ENCODE measurements at regions not wholly inside any gene's neighbourhood (a gene's known extent, or its start where the extent isn't known, plus 50 kb on each side); places are given as distances from the start of the nearest gene placed in this dataset.
"Not testable (repeated sequence)": the region's sequence is repeated elsewhere in the genome, so short reads cannot be mapped to it uniquely, and the experiment has no call there.

- DNase-seq (ENCODE audit: low spot score) = no peak
Measured at GRCh38 chr3:25844891-25845290, 55.0 kb downstream of the OXSM start.

GRCh38 chr3:25846282-25846681 lies 56.4 kb downstream of the OXSM start:
- no peak for DNase-seq (ENCODE audit: low spot score)

GRCh38 chr3:25849091-25849490 lies 59.2 kb downstream of the OXSM start:
- no peak for DNase-seq (ENCODE audit: low spot score)

GRCh38 chr3:25849641-25850385 lies 59.9 kb downstream of the OXSM start:
- DNase-seq (ENCODE audit: low spot score) = no peak

GRCh38 chr3:25851693-25852259 lies 61.9 kb downstream of the OXSM start:
- DNase-seq (ENCODE audit: low spot score) = not testable (repeated sequence)

GRCh38 chr3:25854214-25854613 lies 64.3 kb downstream of the OXSM start:
- DNase-seq (ENCODE audit: low spot score) = no peak

- no peak for DNase-seq (ENCODE audit: low spot score)
Measured at GRCh38 chr3:25854635-25855034, 64.7 kb downstream of the OXSM start.

- no peak for DNase-seq (ENCODE audit: low spot score)
Measured at GRCh38 chr3:25855266-25855784, 65.4 kb downstream of the OXSM start.

- no peak for DNase-seq (ENCODE audit: low spot score)
Measured at GRCh38 chr3:25856902-25857518, 67.1 kb downstream of the OXSM start.

- DNase-seq (ENCODE audit: low spot score) = no peak
Measured at GRCh38 chr3:25861566-25861965, 71.7 kb downstream of the OXSM start.

GRCh38 chr3:25863011-25863415 lies 73.1 kb downstream of the OXSM start:
- DNase-seq (ENCODE audit: low spot score) = no peak

- no peak for DNase-seq (ENCODE audit: low spot score)
Measured at GRCh38 chr3:25863416-25863959, 73.6 kb downstream of the OXSM start.

GRCh38 chr3:25870452-25870851 lies 80.6 kb downstream of the OXSM start:
- no peak for DNase-seq (ENCODE audit: low spot score)

- no peak for DNase-seq (ENCODE audit: low spot score)
Measured at GRCh38 chr3:25872200-25872877, 82.4 kb downstream of the OXSM start.

- DNase-seq (ENCODE audit: low spot score) = no peak
Measured at GRCh38 chr3:25883492-25883891, 93.6 kb downstream of the OXSM start.

- DNase-seq (ENCODE audit: low spot score) = no peak
Measured at GRCh38 chr3:25884981-25885380, 95.1 kb downstream of the OXSM start.

GRCh38 chr3:25885544-25885943 lies 95.7 kb downstream of the OXSM start:
- no peak for DNase-seq (ENCODE audit: low spot score)

GRCh38 chr3:25887907-25888306 lies 98.0 kb downstream of the OXSM start:
- DNase-seq (ENCODE audit: low spot score) = no peak

- no peak for DNase-seq (ENCODE audit: low spot score)
Measured at GRCh38 chr3:25888892-25889524, 99.1 kb downstream of the OXSM start.

- no peak for DNase-seq (ENCODE audit: low spot score)
Measured at GRCh38 chr3:25889525-25889917, 99.6 kb downstream of the OXSM start.

- no peak for DNase-seq (ENCODE audit: low spot score)
Measured at GRCh38 chr3:25894101-25894500, 104.2 kb downstream of the OXSM start.

GRCh38 chr3:25895031-25895430 lies 105.1 kb downstream of the OXSM start:
- no peak for DNase-seq (ENCODE audit: low spot score)
